ENCODE measurements at regions not wholly inside any gene's neighbourhood (a gene's known extent, or its start where the extent isn't known, plus 50 kb on each side); places are given as distances from the start of the nearest gene placed in this dataset.

GRCh38 chr4:124209626-124210025 is 502.9 kb downstream of the ANKRD50 start:
- TF ChIP-seq CTCF (IDR thresholded peaks at IDR 0.05) (no peak), EP300 (IDR thresholded peaks at IDR 0.05) (no peak)

Measured in sigmoid colon (tissue), 4 donors.